ENCODE measurements at regions not wholly inside any gene's neighbourhood (a gene's known extent, or its start where the extent isn't known, plus 50 kb on each side); places are given as distances from the start of the nearest gene placed in this dataset.
"Not testable (repeated sequence)": the region's sequence is repeated elsewhere in the genome, so short reads cannot be mapped to it uniquely, and the experiment has no call there.

- H3K9me3 ChIP-seq (ENCODE audit: control insufficient read depth, low read length, poor library complexity, severe bottlenecking) = no peaks in the 10 kb centered on the region
- H3K4me1 Mint-ChIP-seq = peaks cover 2% of the 10 kb centered on the region
- ATAC-seq (no peak), DNase-seq (no peak)
- no peak overlapping the region for H3K4me3 Mint-ChIP-seq
- H3K27ac Mint-ChIP-seq = no peak overlapping the region
- H3K36me3 Mint-ChIP-seq (ENCODE audit: low read depth) = peaks cover 2% of the 10 kb centered on the region
- H3K27me3 Mint-ChIP-seq = peaks cover 15% of the 10 kb centered on the region
These were observed 108.8 kb downstream of the HMHB1 start for GRCh38 chr5:143920772-143921171.

GRCh38 chr5:143921525-143922311 lies 109.8 kb downstream of the HMHB1 start:
- DNase-seq (no peak), ATAC-seq (no peak)
- Mint-ChIP-seq H3K27me3 (peaks cover 6% of the 10 kb centered on the region), H3K4me3 (no peak overlapping the region), H3K4me1 (peaks cover 2% of the 10 kb centered on the region), H3K27ac (no peak overlapping the region), H3K36me3 (ENCODE audit: low read depth) (peaks cover 2% of the 10 kb centered on the region)
- H3K9me3 ChIP-seq (ENCODE audit: control insufficient read depth, low read length, poor library complexity, severe bottlenecking) = no peaks in the 10 kb centered on the region

GRCh38 chr5:143922718-143923117 lies 110.8 kb downstream of the HMHB1 start:
- Mint-ChIP-seq H3K36me3 (ENCODE audit: low read depth) (peaks cover 2% of the 10 kb centered on the region), H3K27me3 (peaks cover 6% of the 10 kb centered on the region), H3K4me1 (peaks cover 2% of the 10 kb centered on the region), H3K4me3 (no peak overlapping the region), H3K27ac (no peak overlapping the region)
- DNase-seq = no peak
- ATAC-seq = no peak
- H3K9me3 ChIP-seq (ENCODE audit: control insufficient read depth, low read length, poor library complexity, severe bottlenecking) = no peaks in the 10 kb centered on the region

GRCh38 chr5:143923634-143924266 lies 111.8 kb downstream of the HMHB1 start:
- no peak overlapping the region for H3K4me3 Mint-ChIP-seq
- H3K4me1 Mint-ChIP-seq = peaks cover 2% of the 10 kb centered on the region
- DNase-seq (no peak), ATAC-seq (no peak)
- H3K27ac Mint-ChIP-seq = no peak overlapping the region
- H3K36me3 Mint-ChIP-seq (ENCODE audit: low read depth) = peaks cover 2% of the 10 kb centered on the region
- no peaks in the 10 kb centered on the region for H3K9me3 ChIP-seq (ENCODE audit: control insufficient read depth, low read length, poor library complexity, severe bottlenecking)
- no peaks in the 10 kb centered on the region for H3K27me3 Mint-ChIP-seq

GRCh38 chr5:143924311-143924978 lies 112.5 kb downstream of the HMHB1 start:
- H3K27ac Mint-ChIP-seq = no peak overlapping the region
- no peak for DNase-seq
- ATAC-seq = no peak
- H3K9me3 ChIP-seq (ENCODE audit: control insufficient read depth, low read length, poor library complexity, severe bottlenecking) = no peaks in the 10 kb centered on the region
- H3K4me3 Mint-ChIP-seq = no peak overlapping the region
- no peaks in the 10 kb centered on the region for H3K27me3 Mint-ChIP-seq
- H3K36me3 Mint-ChIP-seq (ENCODE audit: low read depth) = peaks cover 2% of the 10 kb centered on the region
- H3K4me1 Mint-ChIP-seq = peaks cover 2% of the 10 kb centered on the region

GRCh38 chr5:143924979-143925325 lies 113.0 kb downstream of the HMHB1 start:
- not testable (repeated sequence) for ATAC-seq; H3K9me3 ChIP-seq (ENCODE audit: control insufficient read depth, low read length, poor library complexity, severe bottlenecking); H3K27ac Mint-ChIP-seq; H3K4me3 Mint-ChIP-seq; DNase-seq; H3K27me3 Mint-ChIP-seq; H3K36me3 Mint-ChIP-seq (ENCODE audit: low read depth); H3K4me1 Mint-ChIP-seq

- DNase-seq (no peak), ATAC-seq (no peak)
- peaks cover 2% of the 10 kb centered on the region for H3K36me3 Mint-ChIP-seq (ENCODE audit: low read depth)
- no peaks in the 10 kb centered on the region for H3K27me3 Mint-ChIP-seq
- H3K4me1 Mint-ChIP-seq = no peaks in the 10 kb centered on the region
- H3K27ac Mint-ChIP-seq = no peak overlapping the region
- H3K9me3 ChIP-seq (ENCODE audit: control insufficient read depth, low read length, poor library complexity, severe bottlenecking) = no peaks in the 10 kb centered on the region
- H3K4me3 Mint-ChIP-seq = no peak overlapping the region
These were observed 117.5 kb downstream of the HMHB1 start for GRCh38 chr5:143929486-143929885.

GRCh38 chr5:143930561-143930960 lies 118.6 kb downstream of the HMHB1 start:
- no peaks in the 10 kb centered on the region for H3K9me3 ChIP-seq (ENCODE audit: control insufficient read depth, low read length, poor library complexity, severe bottlenecking)
- Mint-ChIP-seq H3K27ac (no peak overlapping the region), H3K36me3 (ENCODE audit: low read depth) (peaks cover 2% of the 10 kb centered on the region), H3K4me3 (no peak overlapping the region), H3K27me3 (no peaks in the 10 kb centered on the region), H3K4me1 (no peaks in the 10 kb centered on the region)
- DNase-seq (no peak), ATAC-seq (no peak)

GRCh38 chr5:143931476-143931875 lies 119.5 kb downstream of the HMHB1 start:
- no peak for DNase-seq
- Mint-ChIP-seq H3K4me1 (no peaks in the 10 kb centered on the region), H3K27me3 (no peaks in the 10 kb centered on the region), H3K4me3 (no peak overlapping the region), H3K36me3 (ENCODE audit: low read depth) (peaks cover 2% of the 10 kb centered on the region), H3K27ac (no peak overlapping the region)
- no peaks in the 10 kb centered on the region for H3K9me3 ChIP-seq (ENCODE audit: control insufficient read depth, low read length, poor library complexity, severe bottlenecking)
- no peak for ATAC-seq

- no peak overlapping the region for H3K4me3 Mint-ChIP-seq
- H3K4me1 Mint-ChIP-seq = no peaks in the 10 kb centered on the region
- H3K36me3 Mint-ChIP-seq (ENCODE audit: low read depth) = peaks cover 4% of the 10 kb centered on the region
- ATAC-seq (no peak), DNase-seq (no peak)
- no peaks in the 10 kb centered on the region for H3K27me3 Mint-ChIP-seq
- no peaks in the 10 kb centered on the region for H3K9me3 ChIP-seq (ENCODE audit: control insufficient read depth, low read length, poor library complexity, severe bottlenecking)
- H3K27ac Mint-ChIP-seq = no peak overlapping the region
These were observed 120.0 kb downstream of the HMHB1 start for GRCh38 chr5:143931986-143932385.

GRCh38 chr5:143932584-143932983 lies 120.6 kb downstream of the HMHB1 start:
- no peak overlapping the region for H3K4me3 Mint-ChIP-seq
- ATAC-seq (no peak), DNase-seq (no peak)
- H3K27me3 Mint-ChIP-seq = no peaks in the 10 kb centered on the region
- no peaks in the 10 kb centered on the region for H3K4me1 Mint-ChIP-seq
- H3K9me3 ChIP-seq (ENCODE audit: control insufficient read depth, low read length, poor library complexity, severe bottlenecking) = no peaks in the 10 kb centered on the region
- peaks cover 4% of the 10 kb centered on the region for H3K36me3 Mint-ChIP-seq (ENCODE audit: low read depth)
- no peak overlapping the region for H3K27ac Mint-ChIP-seq

GRCh38 chr5:143933451-143933850 lies 121.5 kb downstream of the HMHB1 start:
- ATAC-seq (no peak), DNase-seq (no peak)
- no peaks in the 10 kb centered on the region for H3K9me3 ChIP-seq (ENCODE audit: control insufficient read depth, low read length, poor library complexity, severe bottlenecking)
- Mint-ChIP-seq H3K27me3 (no peaks in the 10 kb centered on the region), H3K27ac (no peak overlapping the region), H3K36me3 (ENCODE audit: low read depth) (peaks cover 4% of the 10 kb centered on the region), H3K4me3 (no peak overlapping the region), H3K4me1 (no peaks in the 10 kb centered on the region)

GRCh38 chr5:143934821-143935220 lies 122.9 kb downstream of the HMHB1 start:
- peaks cover 4% of the 10 kb centered on the region for H3K36me3 Mint-ChIP-seq (ENCODE audit: low read depth)
- H3K9me3 ChIP-seq (ENCODE audit: control insufficient read depth, low read length, poor library complexity, severe bottlenecking) = no peaks in the 10 kb centered on the region
- no peak for ATAC-seq
- H3K4me3 Mint-ChIP-seq = no peak overlapping the region
- no peaks in the 10 kb centered on the region for H3K4me1 Mint-ChIP-seq
- H3K27me3 Mint-ChIP-seq = no peaks in the 10 kb centered on the region
- no peak for DNase-seq
- no peak overlapping the region for H3K27ac Mint-ChIP-seq

Measured in T-helper 17 cell (primary cell).